ENCODE measurements at regions not wholly inside any gene's neighbourhood (a gene's known extent, or its start where the extent isn't known, plus 50 kb on each side); places are given as distances from the start of the nearest gene placed in this dataset.

GRCh38 chr4:154677300-154677699, 64.8 kb upstream of the FGG start:
- no peaks in the 10 kb centered on the region for H3K36me3 ChIP-seq (ENCODE audit: control insufficient read depth in 4 of 4, insufficient read depth in 3 of 4, low read depth in 1 of 4, low read length in 3 of 4)
- no peak overlapping the region for H3K4me3 ChIP-seq (ENCODE audit: low read depth in 1 of 3, low read length in 3 of 3)
- 49% methylated on average over 1 of the region's 1 CpG for WGBS
- H3K9me3 ChIP-seq (ENCODE audit: control insufficient read depth in 4 of 4, low read length in 3 of 4): no peaks in the 10 kb centered on the region
- H3K4me1 ChIP-seq (ENCODE audit: control insufficient read depth in 4 of 4, insufficient read depth in 4 of 4, low read length in 3 of 4): no peaks in the 10 kb centered on the region
- DNase-seq (ENCODE audit: low spot score): no peak
- H3K27me3 ChIP-seq (ENCODE audit: control insufficient read depth in 4 of 4, insufficient read depth in 4 of 4, low read length in 3 of 4): no peaks in the 10 kb centered on the region
- no peak overlapping the region for H3K9ac ChIP-seq (ENCODE audit: low read depth in 1 of 2, low read length in 2 of 2)
- TF ChIP-seq CTCF (IDR thresholded peaks at IDR 0.05; ENCODE audit: low read depth, low read length, missing input control) (no peak), RXRA (IDR thresholded peaks at IDR 0.05) (peak; percentile 38 to 42), NR2F2 (IDR thresholded peaks at IDR 0.05) (peak; percentile 84), SP1 (IDR thresholded peaks at IDR 0.05) (peak; percentile 3), JUND (IDR thresholded peaks at IDR 0.05) (no peak)
- H3K27ac ChIP-seq (ENCODE audit: low read depth in 1 of 2, low read length in 2 of 2): no peak overlapping the region

- DNase-seq (ENCODE audit: low spot score): no peak
- Histone ChIP-seq H3K27ac (ENCODE audit: low read depth in 1 of 2, low read length in 2 of 2) (no peak overlapping the region), H3K27me3 (ENCODE audit: control insufficient read depth in 4 of 4, insufficient read depth in 4 of 4, low read length in 3 of 4) (no peaks in the 10 kb centered on the region), H3K9me3 (ENCODE audit: control insufficient read depth in 4 of 4, low read length in 3 of 4) (no peaks in the 10 kb centered on the region), H3K9ac (ENCODE audit: low read depth in 1 of 2, low read length in 2 of 2) (no peak overlapping the region), H3K4me1 (ENCODE audit: control insufficient read depth in 4 of 4, insufficient read depth in 4 of 4, low read length in 3 of 4) (no peaks in the 10 kb centered on the region), H3K36me3 (ENCODE audit: control insufficient read depth in 4 of 4, insufficient read depth in 3 of 4, low read depth in 1 of 4, low read length in 3 of 4) (no peaks in the 10 kb centered on the region), H3K4me3 (ENCODE audit: low read depth in 1 of 3, low read length in 3 of 3) (no peak overlapping the region)
- 61% methylated on average over 3 of the region's 3 CpGs for WGBS
- TF ChIP-seq FOXA1 (IDR thresholded peaks at IDR 0.05): no peak
- no peak for TF ChIP-seq HNF4A (conservative IDR thresholded peaks at IDR 0.05)
- no peak for TF ChIP-seq RXRA (IDR thresholded peaks at IDR 0.05)
Measured at GRCh38 chr4:154677923-154678322, 65.5 kb upstream of the FGG start.

- Histone ChIP-seq H3K36me3 (ENCODE audit: control insufficient read depth in 4 of 4, insufficient read depth in 3 of 4, low read depth in 1 of 4, low read length in 3 of 4) (no peaks in the 10 kb centered on the region), H3K9ac (ENCODE audit: low read depth in 1 of 2, low read length in 2 of 2) (no peak overlapping the region), H3K9me3 (ENCODE audit: control insufficient read depth in 4 of 4, low read length in 3 of 4) (no peaks in the 10 kb centered on the region), H3K27me3 (ENCODE audit: control insufficient read depth in 4 of 4, insufficient read depth in 4 of 4, low read length in 3 of 4) (no peaks in the 10 kb centered on the region), H3K4me3 (ENCODE audit: low read depth in 1 of 3, low read length in 3 of 3) (no peak overlapping the region), H3K27ac (ENCODE audit: low read depth in 1 of 2, low read length in 2 of 2) (no peak overlapping the region), H3K4me1 (ENCODE audit: control insufficient read depth in 4 of 4, insufficient read depth in 4 of 4, low read length in 3 of 4) (peaks cover 0 to 17% (median 5%) of the 10 kb centered on the region in 4 donors)
- 63% methylated on average over 4 of the region's 4 CpGs for WGBS
- DNase-seq (ENCODE audit: low spot score): no peak
- TF ChIP-seq JUND (IDR thresholded peaks at IDR 0.05) (peak in 1 of 2 donors; percentile 12), ZBTB33 (IDR thresholded peaks at IDR 0.05) (no peak), REST (IDR thresholded peaks at IDR 0.05) (no peak), HNF4A (conservative IDR thresholded peaks at IDR 0.05) (peak; percentile 78 to 82), HNF4G (IDR thresholded peaks at IDR 0.05) (peak; percentile 50), NR2F2 (IDR thresholded peaks at IDR 0.05) (no peak), RXRA (IDR thresholded peaks at IDR 0.05) (peak; percentile 16 to 30), SP1 (IDR thresholded peaks at IDR 0.05) (peak; percentile 15), GABPA (IDR thresholded peaks at IDR 0.05 in 1 of 2, conservative IDR thresholded peaks at IDR 0.05 in 1 of 2) (no peak)
Measured at GRCh38 chr4:154683956-154684681, 59.7 kb upstream of the LRAT start.
